ENCODE measurements at regions not wholly inside any gene's neighbourhood (a gene's known extent, or its start where the extent isn't known, plus 50 kb on each side); places are given as distances from the start of the nearest gene placed in this dataset.
"Not testable (repeated sequence)": the region's sequence is repeated elsewhere in the genome, so short reads cannot be mapped to it uniquely, and the experiment has no call there.

DNA sequence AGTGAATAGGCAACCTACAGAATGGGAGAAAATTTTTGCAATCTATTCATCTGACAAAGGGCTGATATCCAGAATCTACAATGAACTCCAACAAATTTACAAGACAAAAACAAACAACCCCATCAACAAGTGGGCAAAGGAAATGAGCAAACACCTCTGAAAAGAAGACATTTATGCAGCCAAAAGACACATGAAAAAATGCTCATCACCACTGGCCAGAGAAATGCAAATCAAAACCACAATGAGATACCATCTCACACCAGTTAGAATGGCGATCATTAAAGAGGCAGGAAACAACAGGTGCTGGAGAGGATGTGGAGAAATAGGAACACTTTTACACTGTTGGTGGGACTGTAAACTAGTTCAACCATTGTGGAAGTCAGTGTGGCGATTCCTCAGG lies 114.0 kb upstream of the ROPN1B start:
- not testable (repeated sequence) for TF ChIP-seq POLR2AphosphoS5 (IDR thresholded peaks at IDR 0.05; ENCODE audit: control insufficient read depth, insufficient read depth, low read depth, low read length); EZH2 (IDR thresholded peaks at IDR 0.05; ENCODE audit: borderline replicate concordance, low read depth, low read length); NELFE (IDR thresholded peaks at IDR 0.05; ENCODE audit: insufficient read depth, insufficient read length); TCF7L2 (IDR thresholded peaks at IDR 0.05; ENCODE audit: low read depth, low read length); ZFP36 (IDR thresholded peaks at IDR 0.05; ENCODE audit: low read depth, low read length, partially characterized antibody); KAT2B (IDR thresholded peaks at IDR 0.05; ENCODE audit: low read depth, low read length)
- TF ChIP-seq, protein P1, sequence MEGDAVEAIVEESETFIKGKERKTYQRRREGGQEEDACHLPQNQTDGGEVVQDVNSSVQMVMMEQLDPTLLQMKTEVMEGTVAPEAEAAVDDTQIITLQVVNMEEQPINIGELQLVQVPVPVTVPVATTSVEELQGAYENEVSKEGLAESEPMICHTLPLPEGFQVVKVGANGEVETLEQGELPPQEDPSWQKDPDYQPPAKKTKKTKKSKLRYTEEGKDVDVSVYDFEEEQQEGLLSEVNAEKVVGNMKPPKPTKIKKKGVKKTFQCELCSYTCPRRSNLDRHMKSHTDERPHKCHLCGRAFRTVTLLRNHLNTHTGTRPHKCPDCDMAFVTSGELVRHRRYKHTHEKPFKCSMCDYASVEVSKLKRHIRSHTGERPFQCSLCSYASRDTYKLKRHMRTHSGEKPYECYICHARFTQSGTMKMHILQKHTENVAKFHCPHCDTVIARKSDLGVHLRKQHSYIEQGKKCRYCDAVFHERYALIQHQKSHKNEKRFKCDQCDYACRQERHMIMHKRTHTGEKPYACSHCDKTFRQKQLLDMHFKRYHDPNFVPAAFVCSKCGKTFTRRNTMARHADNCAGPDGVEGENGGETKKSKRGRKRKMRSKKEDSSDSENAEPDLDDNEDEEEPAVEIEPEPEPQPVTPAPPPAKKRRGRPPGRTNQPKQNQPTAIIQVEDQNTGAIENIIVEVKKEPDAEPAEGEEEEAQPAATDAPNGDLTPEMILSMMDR (IDR thresholded peaks at IDR 0.05 in 2 of 3, conservative IDR thresholded peaks at IDR 0.05 in 1 of 3; ENCODE audit: insufficient read depth in 2 of 3, low read depth in 1 of 3, low read length in 3 of 3): not testable (repeated sequence)

Measured in K562 (cell line).